ENCODE measurements at regions not wholly inside any gene's neighbourhood (a gene's known extent, or its start where the extent isn't known, plus 50 kb on each side); places are given as distances from the start of the nearest gene placed in this dataset.

DNA sequence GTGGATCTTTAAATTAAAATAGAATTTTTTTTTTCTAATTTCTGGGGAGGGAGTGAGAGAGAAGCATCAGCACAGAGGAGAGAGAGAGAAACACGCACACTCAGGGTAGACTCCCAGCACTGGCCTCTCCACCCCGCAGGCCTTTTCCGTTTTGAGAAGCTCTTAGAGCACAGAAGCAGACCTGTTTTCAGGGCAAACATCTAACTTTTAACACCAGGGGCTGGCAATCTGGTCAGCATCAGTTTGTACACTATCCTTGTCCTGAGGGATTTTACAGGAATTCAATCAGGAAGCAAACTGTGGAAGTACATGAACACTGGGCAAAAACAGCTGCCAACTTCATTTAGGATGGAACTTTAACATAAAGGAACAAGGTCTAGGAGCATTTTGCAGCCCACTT is 117.9 kb upstream of the ESRRG start:
- 92% methylated on average over 2 of the region's 3 CpGs; no CpG with 5 or more reads in 1 of the 2 experiments for WGBS, 2 experiments (ENCODE audit: extremely low coverage in 2 of 2, insufficient read length in 1 of 2)
- CTCF ChIA-PET, result no interaction called here
- BruUV-seq (replicated peaks), result no TSS peak

More for the DNA sequence above, 117.9 kb upstream of the ESRRG start:
- Histone ChIP-seq H3K4me3 (ENCODE audit: insufficient read depth, low read depth, low read length) (no peak overlapping the region), H3K14ac (replicated peaks; ENCODE audit: low read depth, low read length) (no peak overlapping the region), H2AFZ (replicated peaks; ENCODE audit: low read length, poor library complexity) (no peak overlapping the region), H3K9ac (ENCODE audit: low read depth, low read length) (no peak overlapping the region), H2BK20ac (ENCODE audit: low read depth, low read length) (no peak overlapping the region), H3K9me3 (ENCODE audit: control insufficient read depth, insufficient read depth, low read length) (no peaks in the 10 kb centered on the region), H2AK5ac (ENCODE audit: low read depth, low read length) (no peak overlapping the region), H2AK9ac (replicated peaks; ENCODE audit: low read depth, low read length, poor library complexity) (no peak overlapping the region), H4K8ac (ENCODE audit: low read depth in 2 of 2, low read length in 2 of 2) (no peak overlapping the region), H3K9me1 (ENCODE audit: insufficient read depth, low read length) (no peaks in the 10 kb centered on the region), H4K91ac (ENCODE audit: insufficient read depth, low read depth, low read length) (no peak overlapping the region), H3K18ac (ENCODE audit: low read depth, low read length) (no peak overlapping the region), H3K27ac (ENCODE audit: insufficient read depth, low read length) (no peak overlapping the region), H3K36me3 (ENCODE audit: control insufficient read depth, insufficient read depth, low read length) (no peaks in the 10 kb centered on the region), H3K23ac (ENCODE audit: low read depth, low read length) (no peak overlapping the region), H2BK120ac (ENCODE audit: low read depth, low read length) (no peak overlapping the region), H3K56ac (ENCODE audit: extremely low read depth, insufficient read depth, low read length) (no peak overlapping the region), H2BK5ac (ENCODE audit: low read depth, low read length, poor library complexity, severe bottlenecking) (no peak overlapping the region), H3K4me1 (ENCODE audit: control insufficient read depth, insufficient read depth, low read length) (no peaks in the 10 kb centered on the region), H2BK15ac (ENCODE audit: low read depth, low read length) (no peak overlapping the region), H3K4ac (ENCODE audit: low read depth, low read length) (no peak overlapping the region), H4K20me1 (ENCODE audit: insufficient read depth, low read length) (no peaks in the 10 kb centered on the region), H3K79me1 (ENCODE audit: low read depth in 1 of 2, low read length in 2 of 2) (no peaks in the 10 kb centered on the region), H4K5ac (ENCODE audit: low read depth, low read length) (no peak overlapping the region), H3K4me2 (ENCODE audit: low read depth, low read length) (no peak overlapping the region), H3K27me3 (ENCODE audit: control insufficient read depth, insufficient read depth, low read length) (no peaks in the 10 kb centered on the region)
- POLR2A ChIA-PET (ENCODE audit: unreplicated experiment), result no interaction called here
- ATAC-seq (ENCODE audit: low read depth) (no peak), DNase-seq (no peak)
- TF ChIP-seq RCOR1 (IDR thresholded peaks at IDR 0.05; ENCODE audit: insufficient replicate concordance, low read length), result no peak
- no peak for TF ChIP-seq RAD21 (IDR thresholded peaks at IDR 0.05; ENCODE audit: low read length)
- no peak for TF ChIP-seq MAFK (IDR thresholded peaks at IDR 0.05; ENCODE audit: low read depth, low read length)
- TF ChIP-seq SMC3 (IDR thresholded peaks at IDR 0.05; ENCODE audit: low read depth, low read length), result no peak
- TF ChIP-seq MXI1 (IDR thresholded peaks at IDR 0.05; ENCODE audit: borderline replicate concordance, low read depth, low read length), result no peak
- TF ChIP-seq MAZ (IDR thresholded peaks at IDR 0.05; ENCODE audit: borderline replicate concordance, low read depth, low read length), result no peak
- no peak for TF ChIP-seq NFE2L2 (IDR thresholded peaks at IDR 0.05; ENCODE audit: low read depth, low read length)
- TF ChIP-seq, protein P1, sequence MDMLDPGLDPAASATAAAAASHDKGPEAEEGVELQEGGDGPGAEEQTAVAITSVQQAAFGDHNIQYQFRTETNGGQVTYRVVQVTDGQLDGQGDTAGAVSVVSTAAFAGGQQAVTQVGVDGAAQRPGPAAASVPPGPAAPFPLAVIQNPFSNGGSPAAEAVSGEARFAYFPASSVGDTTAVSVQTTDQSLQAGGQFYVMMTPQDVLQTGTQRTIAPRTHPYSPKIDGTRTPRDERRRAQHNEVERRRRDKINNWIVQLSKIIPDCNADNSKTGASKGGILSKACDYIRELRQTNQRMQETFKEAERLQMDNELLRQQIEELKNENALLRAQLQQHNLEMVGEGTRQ (IDR thresholded peaks at IDR 0.05; ENCODE audit: low read depth, low read length), result no peak
- TF ChIP-seq CEBPB (IDR thresholded peaks at IDR 0.05; ENCODE audit: low read depth, low read length), result no peak
- no peak for TF ChIP-seq CHD1 (IDR thresholded peaks at IDR 0.05; ENCODE audit: low read depth, low read length)
- no peak for TF ChIP-seq BHLHE40 (IDR thresholded peaks at IDR 0.05; ENCODE audit: low read depth, low read length)
- TF ChIP-seq, protein P2, sequence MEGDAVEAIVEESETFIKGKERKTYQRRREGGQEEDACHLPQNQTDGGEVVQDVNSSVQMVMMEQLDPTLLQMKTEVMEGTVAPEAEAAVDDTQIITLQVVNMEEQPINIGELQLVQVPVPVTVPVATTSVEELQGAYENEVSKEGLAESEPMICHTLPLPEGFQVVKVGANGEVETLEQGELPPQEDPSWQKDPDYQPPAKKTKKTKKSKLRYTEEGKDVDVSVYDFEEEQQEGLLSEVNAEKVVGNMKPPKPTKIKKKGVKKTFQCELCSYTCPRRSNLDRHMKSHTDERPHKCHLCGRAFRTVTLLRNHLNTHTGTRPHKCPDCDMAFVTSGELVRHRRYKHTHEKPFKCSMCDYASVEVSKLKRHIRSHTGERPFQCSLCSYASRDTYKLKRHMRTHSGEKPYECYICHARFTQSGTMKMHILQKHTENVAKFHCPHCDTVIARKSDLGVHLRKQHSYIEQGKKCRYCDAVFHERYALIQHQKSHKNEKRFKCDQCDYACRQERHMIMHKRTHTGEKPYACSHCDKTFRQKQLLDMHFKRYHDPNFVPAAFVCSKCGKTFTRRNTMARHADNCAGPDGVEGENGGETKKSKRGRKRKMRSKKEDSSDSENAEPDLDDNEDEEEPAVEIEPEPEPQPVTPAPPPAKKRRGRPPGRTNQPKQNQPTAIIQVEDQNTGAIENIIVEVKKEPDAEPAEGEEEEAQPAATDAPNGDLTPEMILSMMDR (conservative IDR thresholded peaks at IDR 0.05; ENCODE audit: low read depth, low read length), result no peak
- TF ChIP-seq, protein P3, sequence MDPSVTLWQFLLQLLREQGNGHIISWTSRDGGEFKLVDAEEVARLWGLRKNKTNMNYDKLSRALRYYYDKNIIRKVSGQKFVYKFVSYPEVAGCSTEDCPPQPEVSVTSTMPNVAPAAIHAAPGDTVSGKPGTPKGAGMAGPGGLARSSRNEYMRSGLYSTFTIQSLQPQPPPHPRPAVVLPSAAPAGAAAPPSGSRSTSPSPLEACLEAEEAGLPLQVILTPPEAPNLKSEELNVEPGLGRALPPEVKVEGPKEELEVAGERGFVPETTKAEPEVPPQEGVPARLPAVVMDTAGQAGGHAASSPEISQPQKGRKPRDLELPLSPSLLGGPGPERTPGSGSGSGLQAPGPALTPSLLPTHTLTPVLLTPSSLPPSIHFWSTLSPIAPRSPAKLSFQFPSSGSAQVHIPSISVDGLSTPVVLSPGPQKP (IDR thresholded peaks at IDR 0.05; ENCODE audit: borderline replicate concordance, low read depth, low read length), result no peak
- no peak for TF ChIP-seq FOS (IDR thresholded peaks at IDR 0.05; ENCODE audit: low read depth, low read length)
- TF ChIP-seq RFX5 (IDR thresholded peaks at IDR 0.05; ENCODE audit: low read depth, low read length), result no peak
- TF ChIP-seq POLR2A (IDR thresholded peaks at IDR 0.05; ENCODE audit: low read depth, low read length), result no peak
- in situ Hi-C loops (cut with MboI; ENCODE audit: low sequenced_read_pairs), result no loop called here
- dilution Hi-C loops (cut with HindIII; ENCODE audit: low sequenced_read_pairs, unreplicated experiment), result no loop called here
- intact Hi-C loops (cut with micrococcal nuclease), result no loop called here

Measured in IMR-90 (cell line).